ENCODE measurements at regions not wholly inside any gene's neighbourhood (a gene's known extent, or its start where the extent isn't known, plus 50 kb on each side); places are given as distances from the start of the nearest gene placed in this dataset.

GRCh38 chr20:51121901-51122412 is 99.0 kb upstream of the KCNG1 start:
- Histone ChIP-seq H3K4me1 (ENCODE audit: control insufficient read depth, extremely low read depth, insufficient read depth, low read length) (peaks cover 20% of the 10 kb centered on the region), H3K4me2 (ENCODE audit: control insufficient read depth, extremely low read depth, insufficient read depth, low read depth, low read length) (no peak overlapping the region)

GRCh38 chr20:51121272-51121671 is 98.4 kb upstream of the KCNG1 start:
- H3K9me3 ChIP-seq (ENCODE audit: control insufficient read depth, low read depth, low read length), result no peaks in the 10 kb centered on the region
- no peak overlapping the region for H3K4me2 ChIP-seq (ENCODE audit: control insufficient read depth, extremely low read depth, insufficient read depth, low read depth, low read length)
- FAIRE-seq, result no peak
- H4K20me1 ChIP-seq (ENCODE audit: control insufficient read depth, extremely low read depth, insufficient read depth, low read length), result no peaks in the 10 kb centered on the region
- TF ChIP-seq CTCF (optimal IDR thresholded peaks at IDR 0.05 in 1 of 3, IDR thresholded peaks at IDR 0.05 in 1 of 3, conservative IDR thresholded peaks at IDR 0.05 in 1 of 3; ENCODE audit: extremely low read depth in 1 of 3, insufficient read depth in 2 of 3, low read length in 3 of 3) (no peak), EZH2 (IDR thresholded peaks at IDR 0.05; ENCODE audit: low read length) (no peak)
- no peaks in the 10 kb centered on the region for H3K79me2 ChIP-seq (ENCODE audit: control insufficient read depth, insufficient read depth, low read length)
- no peak overlapping the region for H3K4me3 ChIP-seq (ENCODE audit: control insufficient read depth in 2 of 3, extremely low read depth in 1 of 3, insufficient read depth in 2 of 3, low read depth in 1 of 3, low read length in 3 of 3)
- dilution Hi-C loops (cut with MboI; ENCODE audit: extremely low pct_ligation_motif_present, low sequenced_read_pairs), result no loop called here
- no peak overlapping the region for H3K9ac ChIP-seq (ENCODE audit: control insufficient read depth, extremely low read depth, insufficient read depth, low read length)
- H3K27me3 ChIP-seq (ENCODE audit: control insufficient read depth, extremely low read depth, insufficient read depth, low read length), result peaks cover 7% of the 10 kb centered on the region
- no peaks in the 10 kb centered on the region for H3K36me3 ChIP-seq (ENCODE audit: control insufficient read depth in 2 of 2, extremely low read depth in 1 of 2, insufficient read depth in 2 of 2, low read length in 2 of 2)
- no peak overlapping the region for H2AFZ ChIP-seq (ENCODE audit: control insufficient read depth, low read length)
- no peak for DNase-seq (ENCODE audit: low read depth, low spot score)
- H3K27ac ChIP-seq (ENCODE audit: control insufficient read depth, insufficient read depth, low read length), result no peak overlapping the region
- peaks cover 20% of the 10 kb centered on the region for H3K4me1 ChIP-seq (ENCODE audit: control insufficient read depth, extremely low read depth, insufficient read depth, low read length)
- no peaks in the 10 kb centered on the region for H3K9me1 ChIP-seq (ENCODE audit: control insufficient read depth, extremely low read depth, insufficient read depth, low read length)

More at GRCh38 chr20:51121901-51122412, 99.0 kb upstream of the KCNG1 start:
- Histone ChIP-seq H3K9me3 (ENCODE audit: control insufficient read depth, low read depth, low read length) (no peaks in the 10 kb centered on the region), H3K79me2 (ENCODE audit: control insufficient read depth, insufficient read depth, low read length) (no peaks in the 10 kb centered on the region), H3K4me3 (ENCODE audit: control insufficient read depth in 2 of 3, extremely low read depth in 1 of 3, insufficient read depth in 2 of 3, low read depth in 1 of 3, low read length in 3 of 3) (no peak overlapping the region), H2AFZ (ENCODE audit: control insufficient read depth, low read length) (no peak overlapping the region), H3K9ac (ENCODE audit: control insufficient read depth, extremely low read depth, insufficient read depth, low read length) (no peak overlapping the region), H3K27me3 (ENCODE audit: control insufficient read depth, extremely low read depth, insufficient read depth, low read length) (peaks cover 7% of the 10 kb centered on the region), H4K20me1 (ENCODE audit: control insufficient read depth, extremely low read depth, insufficient read depth, low read length) (no peaks in the 10 kb centered on the region), H3K36me3 (ENCODE audit: control insufficient read depth in 2 of 2, extremely low read depth in 1 of 2, insufficient read depth in 2 of 2, low read length in 2 of 2) (no peaks in the 10 kb centered on the region), H3K27ac (ENCODE audit: control insufficient read depth, insufficient read depth, low read length) (no peak overlapping the region), H3K9me1 (ENCODE audit: control insufficient read depth, extremely low read depth, insufficient read depth, low read length) (no peaks in the 10 kb centered on the region)
- DNase-seq (ENCODE audit: low read depth, low spot score) (peak; percentile 13), FAIRE-seq (peak; percentile 56)
- TF ChIP-seq EZH2 (IDR thresholded peaks at IDR 0.05; ENCODE audit: low read length), result no peak
- no peak for TF ChIP-seq CTCF (optimal IDR thresholded peaks at IDR 0.05 in 1 of 3, IDR thresholded peaks at IDR 0.05 in 1 of 3, conservative IDR thresholded peaks at IDR 0.05 in 1 of 3; ENCODE audit: extremely low read depth in 1 of 3, insufficient read depth in 2 of 3, low read length in 3 of 3)
- dilution Hi-C loops (cut with MboI; ENCODE audit: extremely low pct_ligation_motif_present, low sequenced_read_pairs), result no loop called here
